Panc1 (cell line): ENCODE measurements at regions not wholly inside any gene's neighbourhood (a gene's known extent, or its start where the extent isn't known, plus 50 kb on each side); places are given as distances from the start of the nearest gene placed in this dataset.

Experiments
- CTCF ChIP-seq: fragments of 450-650 bp; IDR thresholded peaks from 2 replicates; pipeline ENCODE4 v1.5.1; 2017; ENCODE audit warnings: mild to moderate bottlenecking
- POLR2AphosphoS5 ChIP-seq: IDR thresholded peaks from 2 replicates; pipeline ENCODE4 v1.6.1; 2012; ENCODE audit warnings: mild to moderate bottlenecking, low read depth, low read length, moderate library complexity
- REST ChIP-seq, 2 experiments: IDR thresholded peaks; 2 replicates each; pipeline ENCODE4 v1.6.1; 2011 to 2012; ENCODE audit warnings: low read depth in 2 of 2, control low read depth in 1 of 2, low read length in 1 of 2, mild to moderate bottlenecking in 1 of 2, moderate library complexity in 1 of 2; ENCODE audit not compliant: insufficient read depth in 1 of 2

DNA sequence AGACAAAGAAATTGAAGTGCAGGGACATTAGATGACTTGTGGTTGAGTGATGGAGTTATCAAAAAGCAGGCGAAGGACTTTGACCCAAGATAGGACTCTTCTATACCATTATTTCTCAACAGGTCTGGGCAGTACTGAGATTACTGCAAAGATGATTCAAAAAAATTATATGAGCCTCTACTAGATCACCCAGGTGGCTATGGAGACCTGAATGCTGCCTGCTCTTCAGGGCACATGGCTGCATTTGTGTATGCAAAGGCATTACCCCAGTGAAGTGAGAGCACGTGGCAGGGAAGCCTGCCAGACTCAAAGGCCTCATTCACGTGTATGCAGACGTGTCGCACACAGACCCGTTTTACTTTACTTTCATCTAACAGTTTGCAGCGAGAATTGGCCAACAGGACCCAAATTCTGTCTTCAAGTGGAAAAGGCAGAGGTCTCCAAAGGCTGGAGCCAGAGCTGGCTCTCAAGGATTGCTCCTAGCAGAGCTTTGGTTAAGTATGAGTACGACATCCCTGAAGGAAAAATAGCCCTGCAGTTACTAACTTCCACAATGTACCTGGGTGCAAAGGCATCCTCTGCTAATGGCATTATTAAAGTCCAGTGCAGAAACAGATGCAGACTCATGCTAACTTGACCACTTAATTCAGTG is 113.8 kb upstream of the ARMC2 start:
- TF ChIP-seq POLR2AphosphoS5: no peak
- no peak for TF ChIP-seq REST (IDR thresholded peaks at IDR 0.05; ENCODE audit: insufficient read depth in 1 of 2, low read depth in 2 of 2, low read length in 1 of 2)
- no peak for TF ChIP-seq CTCF
